ENCODE measurements at regions not wholly inside any gene's neighbourhood (a gene's known extent, or its start where the extent isn't known, plus 50 kb on each side); places are given as distances from the start of the nearest gene placed in this dataset.
"Not testable (repeated sequence)": the region's sequence is repeated elsewhere in the genome, so short reads cannot be mapped to it uniquely, and the experiment has no call there.

DNA sequence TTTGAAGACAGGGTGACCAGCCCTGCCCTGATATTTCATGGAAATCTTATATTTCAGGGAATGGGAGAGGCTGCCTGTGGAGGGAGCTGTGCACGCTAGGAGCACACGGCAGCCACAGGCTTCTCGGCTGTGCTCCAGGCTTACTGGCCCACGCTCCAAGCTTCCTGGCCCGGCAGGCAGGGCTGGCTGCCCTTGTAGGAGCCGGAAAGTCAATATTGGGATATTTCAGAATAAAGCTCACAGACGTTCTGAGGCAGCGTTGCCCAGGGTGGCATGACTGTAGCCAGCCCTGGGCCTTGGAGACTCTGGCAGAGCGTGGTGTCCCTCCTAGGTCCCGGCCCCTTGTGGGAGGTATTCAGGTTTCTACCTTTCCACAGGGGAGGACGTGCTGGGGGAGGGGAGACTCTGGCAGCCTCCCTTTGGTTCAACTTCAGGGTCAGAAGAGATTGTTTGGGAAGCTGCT lies 95.6 kb downstream of the NPIPB11 start:
- DNase-seq: no peak

- not testable (repeated sequence) for DNase-seq
These were observed 96.3 kb downstream of the NPIPB11 start for GRCh38 chr16:29310243-29310642.

DNA sequence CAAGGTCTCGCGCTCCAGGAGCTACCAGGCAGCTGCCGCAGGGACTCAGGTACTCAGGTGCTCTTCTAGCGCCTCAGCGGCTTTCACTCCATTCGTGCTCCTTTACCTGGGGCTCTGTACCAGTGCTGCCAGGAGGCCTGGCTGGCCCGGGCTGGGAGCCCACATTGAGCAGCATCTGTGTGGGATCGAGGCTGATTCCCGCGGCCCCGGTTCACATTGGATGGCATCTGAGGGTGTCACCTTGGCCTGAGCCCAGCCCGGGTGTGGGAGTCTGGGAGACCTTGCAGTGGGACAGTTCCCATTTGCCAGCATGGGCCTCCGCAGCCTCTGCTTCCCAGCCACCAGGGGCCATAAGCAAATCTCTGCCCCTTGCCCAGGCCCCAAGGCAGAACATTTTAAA lies 96.9 kb downstream of the NPIPB11 start:
- not testable (repeated sequence) for DNase-seq

- DNase-seq: no peak
These were observed 97.6 kb downstream of the NPIPB11 start for GRCh38 chr16:29308644-29309546.

DNA sequence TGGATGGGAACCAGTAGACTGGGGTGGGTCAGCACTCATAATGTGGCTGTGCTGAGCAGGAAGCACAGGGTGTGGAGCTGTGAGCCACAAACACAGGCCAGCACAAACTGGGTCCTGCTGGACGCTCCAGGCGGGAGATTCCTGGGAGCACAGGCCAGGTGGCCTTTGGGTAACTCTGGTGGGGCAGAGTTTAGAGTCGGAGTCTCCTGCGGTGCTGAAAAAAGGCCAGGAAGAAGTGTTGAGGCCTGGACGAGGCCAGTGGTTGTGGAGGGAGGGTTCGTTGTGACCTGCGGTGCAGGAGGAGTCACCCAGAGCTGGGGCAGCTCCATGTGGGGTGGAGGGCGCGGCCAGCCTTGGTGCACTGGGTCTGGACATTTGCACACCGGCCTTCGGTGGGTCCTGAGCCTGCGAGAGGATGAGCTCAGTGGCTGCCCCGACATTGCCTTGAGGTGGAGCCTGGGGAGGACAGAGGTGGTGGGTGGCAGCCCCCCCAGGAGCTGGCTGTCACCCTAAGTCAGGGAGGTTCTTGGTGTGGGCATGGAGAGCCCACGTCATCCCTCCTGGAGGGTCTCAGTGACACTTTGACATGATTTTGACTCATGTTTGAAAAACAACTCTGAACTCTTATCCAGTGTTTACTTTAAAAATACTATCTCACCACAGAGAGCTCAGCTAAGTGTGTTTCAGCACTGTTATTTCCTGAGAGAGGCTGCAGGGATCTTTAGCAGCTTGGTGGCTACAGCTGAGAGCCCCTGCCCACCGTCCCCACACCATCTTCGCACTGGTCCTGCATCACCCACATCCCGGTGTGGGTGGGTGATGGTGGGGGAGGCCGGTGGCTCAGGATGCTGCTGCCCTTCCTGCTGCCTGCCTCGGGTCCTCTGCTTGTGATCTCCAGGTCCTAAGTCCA lies 98.7 kb downstream of the NPIPB11 start:
- no peak for DNase-seq

DNA sequence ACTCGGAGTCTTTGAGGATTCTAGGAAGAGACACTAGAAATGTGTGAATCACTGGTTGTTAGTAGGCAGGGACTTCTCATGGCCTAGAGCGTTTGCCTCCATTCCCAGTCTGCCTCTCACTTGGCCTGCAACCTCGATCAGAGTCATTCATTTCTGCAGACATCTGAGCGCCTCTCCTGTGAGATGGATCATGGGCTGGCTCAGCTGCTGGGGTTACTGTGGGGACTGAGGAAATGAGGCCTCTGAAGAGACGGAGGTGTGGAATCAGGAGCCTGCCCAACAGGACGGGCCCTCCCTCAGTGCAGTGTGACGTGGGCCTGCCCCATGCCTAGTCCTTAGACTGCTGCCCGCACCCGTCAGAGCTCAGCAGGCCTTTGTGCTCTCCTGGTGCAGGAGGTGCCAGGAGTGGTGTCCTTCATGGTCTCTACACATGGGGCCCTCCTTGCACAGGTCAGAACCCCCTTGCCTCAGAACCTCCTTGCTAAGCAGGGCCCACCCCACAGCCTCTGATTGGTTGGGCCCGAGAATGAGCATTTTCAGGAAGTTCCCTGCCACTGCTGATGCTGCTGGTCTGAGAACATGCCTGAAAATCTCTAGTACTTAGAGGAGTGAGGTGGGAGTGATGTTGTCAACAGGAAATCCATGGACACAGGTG lies 99.4 kb downstream of the NPIPB11 start:
- DNase-seq: no peak

DNA sequence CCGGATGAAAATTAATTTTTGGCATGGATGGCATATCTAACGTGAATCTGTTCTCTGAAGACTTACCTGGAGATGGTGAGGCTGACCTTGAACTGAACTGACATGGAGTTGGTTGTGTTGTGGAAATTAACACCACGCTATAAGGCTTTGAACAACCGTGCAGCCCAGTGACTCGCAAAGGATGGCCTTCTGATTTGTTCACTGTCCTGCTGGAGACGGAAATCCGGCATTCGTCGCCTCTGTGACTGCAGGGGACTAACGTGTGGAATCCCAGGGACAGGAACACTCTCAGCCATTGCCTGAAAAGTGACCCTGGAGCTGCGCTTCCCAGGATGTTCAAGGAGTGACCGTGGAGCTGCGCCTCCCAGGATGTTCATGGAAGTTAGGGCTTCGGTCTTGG lies 100.3 kb downstream of the NPIPB11 start:
- DNase-seq: no peak

DNA sequence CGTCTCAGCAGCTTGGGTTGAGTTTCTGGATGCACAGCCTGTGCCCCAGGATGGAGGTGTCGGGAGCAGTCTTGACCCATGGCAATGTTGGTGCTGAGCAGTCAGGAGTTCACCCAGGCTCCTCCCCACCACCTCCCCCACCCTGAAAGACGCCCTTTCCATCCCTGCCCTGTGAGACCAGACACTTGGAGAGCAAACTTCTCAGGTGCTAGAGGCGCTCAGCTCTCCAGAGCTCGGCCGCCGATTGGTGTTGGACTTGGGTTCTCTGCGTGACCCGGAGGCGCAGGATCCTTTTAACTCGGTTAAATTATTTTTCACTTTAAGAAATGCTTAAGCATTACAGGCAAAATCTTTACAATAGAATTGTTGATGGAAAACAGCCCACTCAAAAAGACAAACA lies 101.5 kb downstream of the NPIPB11 start:
- not testable (repeated sequence) for DNase-seq

DNA sequence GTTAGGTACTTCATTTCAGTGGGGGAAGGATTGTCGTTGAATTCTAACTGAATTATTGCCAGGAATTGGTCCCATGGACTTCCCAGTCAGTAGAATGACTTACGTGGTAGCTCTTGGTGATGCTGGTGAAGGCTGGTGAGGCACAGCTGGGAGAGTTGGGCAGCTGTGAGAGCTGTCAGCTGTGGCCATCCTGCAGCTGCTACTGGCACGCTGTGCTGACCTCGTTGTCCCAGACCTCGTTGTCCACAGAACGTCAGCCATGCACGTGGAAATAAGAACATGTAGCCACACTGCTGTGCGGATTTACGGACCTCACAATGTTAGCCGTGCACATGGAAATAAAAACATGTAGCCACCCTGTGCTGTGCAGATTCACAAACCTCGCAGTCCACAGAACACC lies 102.3 kb downstream of the NPIPB11 start:
- DNase-seq: no peak

DNA sequence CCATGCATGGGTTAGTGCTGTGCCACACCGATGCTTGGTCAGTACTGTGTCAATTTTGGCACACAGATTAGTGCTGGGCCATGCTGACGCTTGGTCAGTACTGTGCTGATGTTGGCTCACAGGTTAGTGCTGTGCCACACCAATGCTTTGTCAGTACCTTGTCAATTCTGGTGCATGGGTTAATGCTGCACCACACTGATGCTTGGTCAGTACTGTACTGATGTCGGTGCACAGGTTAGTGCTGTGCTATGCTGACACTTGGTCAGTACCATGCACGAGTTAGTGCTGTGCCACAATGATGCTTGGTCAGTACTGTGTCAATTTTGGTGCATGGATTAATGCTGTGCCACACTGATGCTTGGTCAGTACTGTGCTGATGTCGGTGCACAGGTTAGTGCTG lies 103.0 kb downstream of the NPIPB11 start:
- no peak for DNase-seq

DNA sequence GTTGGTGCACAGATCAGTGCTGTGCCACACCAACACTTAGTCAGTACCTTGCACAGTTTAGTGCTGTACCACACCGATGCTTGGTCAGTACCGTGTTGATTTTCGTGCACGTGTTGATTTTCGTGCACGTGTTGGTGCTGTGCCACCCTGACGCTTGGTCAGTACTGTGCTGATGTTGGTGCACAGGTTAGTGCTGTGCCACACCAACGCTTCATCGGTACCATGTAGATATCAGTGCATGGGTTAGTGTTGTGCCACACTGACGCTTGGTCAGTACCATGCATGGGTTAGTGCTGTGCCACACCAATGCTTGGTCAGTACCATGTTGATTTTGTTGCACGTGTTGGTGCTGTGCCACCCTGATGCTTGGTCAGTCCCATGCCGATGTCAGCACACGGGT lies 103.5 kb downstream of the NPIPB11 start:
- no peak for DNase-seq

DNA sequence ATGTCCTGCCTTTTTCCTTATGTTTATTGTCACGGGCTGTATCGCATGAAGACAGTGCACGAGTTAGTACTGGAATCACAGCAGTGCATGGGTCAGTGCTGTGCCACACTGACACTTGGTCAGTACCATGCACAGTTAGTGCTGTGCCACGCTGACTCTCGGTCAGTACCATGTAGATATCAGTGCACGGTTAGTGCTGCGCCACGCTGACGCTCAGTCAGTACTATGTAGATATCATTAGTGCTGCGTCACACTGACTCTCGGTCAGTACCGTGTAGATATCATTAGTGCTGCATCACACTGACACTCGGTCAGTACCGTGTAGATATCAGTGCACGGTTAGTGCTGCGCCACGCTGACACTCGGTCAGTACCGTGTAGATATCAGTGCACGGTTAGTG lies 104.1 kb downstream of the NPIPB11 start:
- not testable (repeated sequence) for DNase-seq

- not testable (repeated sequence) for DNase-seq
These were observed 104.7 kb downstream of the NPIPB11 start for GRCh38 chr16:29301662-29302285.

DNA sequence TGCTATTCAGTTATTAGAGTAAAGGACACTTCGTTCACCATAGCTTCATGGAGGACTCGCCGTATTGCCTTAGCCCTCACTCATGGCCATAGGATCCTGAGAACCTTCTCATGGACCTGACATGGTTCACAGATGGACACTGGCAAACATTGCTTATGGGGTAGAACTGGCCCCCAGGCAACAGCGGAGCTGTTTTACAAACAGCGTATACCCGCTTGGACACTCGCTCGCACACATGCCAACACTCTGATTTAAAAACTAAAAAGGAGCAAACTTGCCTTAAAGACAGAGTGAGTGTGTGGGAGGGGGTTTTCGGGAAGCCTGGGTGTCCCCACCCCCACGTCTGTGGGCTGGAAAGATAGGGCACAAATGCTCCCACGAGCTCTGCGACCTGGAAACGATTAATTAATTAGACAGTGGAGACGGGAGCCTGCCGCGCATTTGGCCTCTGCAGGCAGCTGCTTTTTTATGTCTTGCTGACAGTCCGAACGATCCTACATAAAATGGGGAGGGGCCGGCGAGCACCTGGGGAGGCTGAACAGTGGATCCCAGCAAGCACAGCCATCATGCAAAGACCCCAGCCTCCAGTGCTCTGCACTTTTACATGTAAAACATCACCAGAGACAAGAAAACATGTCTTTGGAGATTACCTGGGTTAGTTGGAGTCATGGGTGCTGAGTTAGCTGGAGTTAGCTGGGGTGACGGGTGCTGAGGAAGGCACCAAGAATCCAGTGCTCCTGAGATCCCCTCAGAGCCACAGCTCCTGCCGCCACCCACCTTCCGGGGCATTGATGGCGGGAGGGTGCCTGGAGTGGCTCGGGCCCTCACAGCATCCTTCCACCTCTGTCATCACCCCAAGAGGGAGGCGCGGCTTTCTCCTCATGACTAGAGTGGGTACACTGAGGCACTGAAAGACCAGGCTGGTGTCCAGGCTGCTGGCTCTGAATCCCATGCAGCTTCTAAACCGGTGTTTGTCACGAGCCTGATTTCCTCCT lies 105.7 kb downstream of the NPIPB11 start:
- DNase-seq: not testable (repeated sequence)

DNA sequence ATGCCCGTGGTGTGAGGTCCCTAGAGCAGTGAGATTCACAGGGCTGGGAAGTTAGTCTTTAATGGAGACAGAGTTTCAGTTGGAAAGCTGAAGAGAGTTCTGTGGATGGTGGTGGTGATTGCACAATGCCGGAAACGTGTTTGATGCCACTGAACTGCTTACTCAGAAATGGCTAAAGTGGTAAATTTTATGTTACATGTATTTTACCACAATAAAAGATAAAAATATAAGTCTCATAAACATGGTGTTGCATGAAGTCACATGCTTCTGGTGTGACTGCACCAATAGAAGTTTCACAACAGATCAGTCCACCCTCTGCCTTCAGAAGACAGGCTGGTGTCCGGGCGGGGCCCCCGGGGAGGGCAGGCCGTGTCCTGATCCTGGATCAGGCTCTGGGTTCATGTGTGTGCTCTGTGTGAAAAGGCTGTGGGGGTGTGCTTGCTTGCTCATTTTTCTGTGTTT lies 106.5 kb downstream of the NPIPB11 start:
- not testable (repeated sequence) for DNase-seq

DNA sequence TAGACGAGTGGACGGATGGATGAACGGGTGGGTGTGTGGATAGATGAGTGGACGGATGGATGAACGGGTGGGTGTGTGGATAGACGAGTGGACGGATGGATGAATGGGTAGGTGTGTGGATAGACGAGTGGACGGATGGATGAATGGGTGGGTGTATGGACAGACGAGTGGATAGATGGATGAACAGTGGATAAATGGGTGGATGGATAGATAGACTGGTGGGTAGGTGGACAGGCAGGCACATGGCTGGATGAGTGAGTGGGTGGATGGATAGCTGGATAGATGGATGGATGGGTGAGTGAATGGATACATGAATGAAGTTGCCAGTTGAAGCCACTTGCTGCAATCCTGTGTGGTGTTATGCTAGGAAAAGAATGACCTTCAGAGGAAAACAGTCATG lies 107.5 kb downstream of the NPIPB11 start:
- DNase-seq: not testable (repeated sequence)

DNA sequence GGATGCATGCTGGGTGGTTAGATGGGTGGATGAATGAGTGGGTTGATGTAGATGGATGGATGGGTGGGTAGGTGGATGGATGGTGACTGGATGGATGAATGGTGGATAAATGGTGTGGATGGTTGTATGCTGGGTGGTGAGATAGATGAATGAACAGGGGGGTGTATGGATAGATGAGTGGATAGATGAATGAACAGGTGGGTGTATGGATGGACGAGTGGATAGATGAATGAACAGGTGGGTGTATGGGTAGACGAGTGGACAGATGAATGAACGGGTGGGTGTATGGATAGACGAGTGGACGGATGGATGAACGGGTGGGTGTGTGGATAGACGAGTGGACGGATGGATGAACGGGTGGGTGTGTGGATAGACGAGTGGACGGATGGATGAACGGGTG lies 108.2 kb downstream of the NPIPB11 start:
- DNase-seq: not testable (repeated sequence)

DNA sequence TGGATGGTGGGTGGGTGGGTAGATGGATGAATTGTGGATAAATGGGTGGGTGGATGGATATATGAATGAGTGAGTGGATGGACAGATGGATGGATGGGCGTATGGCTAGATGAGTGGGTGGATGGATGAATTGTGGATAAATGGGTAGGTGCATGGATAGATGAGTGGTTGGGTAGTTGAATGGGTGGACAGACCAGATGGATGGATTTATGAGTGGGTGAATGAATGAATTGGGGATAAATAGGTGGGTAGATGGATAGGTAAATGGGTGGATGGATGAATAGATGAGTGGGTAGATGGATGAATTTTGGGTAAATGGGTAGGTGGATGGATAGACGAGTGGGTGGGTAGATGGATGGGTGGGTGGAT lies 108.7 kb downstream of the NPIPB11 start:
- DNase-seq: not testable (repeated sequence)

GRCh38 chr16:29297144-29297808 lies 109.2 kb downstream of the NPIPB11 start:
- not testable (repeated sequence) for DNase-seq

DNA sequence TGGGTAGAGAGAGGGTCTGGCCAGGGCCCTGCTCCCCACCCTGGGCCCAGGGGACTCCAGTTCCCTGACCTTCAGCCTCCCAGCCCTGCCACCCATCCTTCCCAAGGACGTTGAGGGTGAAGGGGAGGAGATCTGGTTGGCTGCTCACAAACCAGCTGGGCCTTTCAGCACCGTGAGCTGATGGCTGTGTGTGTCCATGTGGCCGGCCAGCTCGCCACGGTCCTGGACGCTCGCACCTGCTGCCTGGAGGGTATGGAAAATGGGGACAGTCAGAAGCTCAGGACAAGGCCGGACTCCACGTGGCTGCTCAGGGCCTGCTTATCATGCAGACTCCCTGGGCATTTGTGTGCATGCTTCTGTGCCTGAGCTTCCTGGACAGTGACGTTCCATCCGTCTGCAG lies 110.3 kb downstream of the NPIPB11 start:
- DNase-seq: not testable (repeated sequence)

Data from left kidney (tissue), 1 donor.